ENCODE measurements at regions not wholly inside any gene's neighbourhood (a gene's known extent, or its start where the extent isn't known, plus 50 kb on each side); places are given as distances from the start of the nearest gene placed in this dataset.

DNA sequence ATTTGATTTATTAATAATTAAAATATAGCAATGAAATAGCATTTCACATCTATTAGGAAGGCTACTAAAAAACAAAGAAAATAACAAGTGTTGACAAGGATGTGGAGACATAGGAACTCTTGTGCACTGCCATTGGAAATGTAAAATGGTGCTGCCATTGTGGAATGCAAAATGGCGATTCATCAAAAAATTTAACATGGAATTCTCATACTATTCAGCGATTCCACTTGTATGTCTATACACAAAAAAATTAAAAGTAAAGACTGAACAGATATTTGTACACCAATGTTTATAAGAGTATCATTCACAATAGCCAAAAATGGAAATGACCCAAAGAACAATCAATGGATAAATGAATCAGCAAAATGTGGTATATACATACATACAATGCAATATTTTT lies 101.3 kb upstream of the S1PR1 start:
- peaks cover 31% of the 10 kb centered on the region for H3K4me1 ChIP-seq (ENCODE audit: insufficient read depth, low read length, poor library complexity, severe bottlenecking)
- no peak overlapping the region for H3K9ac ChIP-seq (ENCODE audit: low read depth, low read length, poor library complexity, severe bottlenecking)
- no peaks in the 10 kb centered on the region for H3F3A ChIP-seq (ENCODE audit: low read depth)
- H4K20me1 ChIP-seq (ENCODE audit: insufficient read depth, low read length, poor library complexity, severe bottlenecking), result no peaks in the 10 kb centered on the region
- H3K9me3 ChIP-seq (ENCODE audit: insufficient read depth, low read depth, low read length), result no peaks in the 10 kb centered on the region
- H3K4me2 ChIP-seq (ENCODE audit: low read depth, low read length, poor library complexity, severe bottlenecking), result no peak overlapping the region
- TF ChIP-seq CTCF (conservative IDR thresholded peaks at IDR 0.05; ENCODE audit: low read length) (no peak), EZH2phosphoT487 (IDR thresholded peaks at IDR 0.05; ENCODE audit: borderline replicate concordance) (no peak)
- H2AFZ ChIP-seq (ENCODE audit: low read length), result no peak overlapping the region
- H3K79me2 ChIP-seq (ENCODE audit: insufficient read depth, low read length), result no peaks in the 10 kb centered on the region
- no peaks in the 10 kb centered on the region for H3K9me2 ChIP-seq (replicated peaks; ENCODE audit: low read depth, low read length)
- H3K4me3 ChIP-seq (ENCODE audit: low read length, poor library complexity, severe bottlenecking), result no peak overlapping the region
- H3K27me3 ChIP-seq (ENCODE audit: insufficient read depth, low read length, poor library complexity, severe bottlenecking), result no peaks in the 10 kb centered on the region
- H3K36me3 ChIP-seq (ENCODE audit: insufficient read depth, low read length), result no peaks in the 10 kb centered on the region

DNA sequence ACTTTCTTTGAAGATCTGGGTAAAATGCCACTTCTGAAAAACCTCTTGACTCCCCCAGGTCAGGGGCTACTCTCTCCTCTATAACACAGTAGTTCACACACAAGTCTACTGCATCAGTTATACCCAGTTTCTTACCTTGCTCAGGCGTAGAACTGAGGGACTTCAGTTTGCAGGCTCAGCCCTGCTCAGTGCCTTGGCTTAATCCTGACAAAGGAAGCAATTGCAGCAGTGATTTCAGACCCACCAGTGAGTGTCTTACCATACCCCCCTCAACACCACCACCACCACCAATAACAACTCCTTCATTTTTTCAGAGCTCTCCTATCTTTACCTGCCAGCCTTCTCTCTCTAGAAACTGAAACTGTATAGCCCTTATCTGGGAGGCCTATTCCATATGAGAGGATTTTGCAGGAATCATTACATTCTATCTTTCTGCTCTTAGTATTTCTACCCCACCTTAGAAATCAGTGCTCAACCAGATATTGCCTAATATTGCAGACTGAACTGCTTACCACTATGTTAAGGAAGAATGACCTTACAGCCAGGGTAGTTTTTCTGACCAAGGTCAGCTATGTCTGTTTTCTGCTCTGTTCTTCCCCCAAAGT lies 105.5 kb upstream of the S1PR1 start:
- Histone ChIP-seq H3K9me2 (replicated peaks; ENCODE audit: low read depth, low read length) (no peaks in the 10 kb centered on the region), H2AFZ (ENCODE audit: low read length) (no peak overlapping the region), H3K9me3 (ENCODE audit: insufficient read depth, low read depth, low read length) (no peaks in the 10 kb centered on the region), H3K36me3 (ENCODE audit: insufficient read depth, low read length) (no peaks in the 10 kb centered on the region), H3F3A (ENCODE audit: low read depth) (peaks cover 19% of the 10 kb centered on the region), H3K4me3 (ENCODE audit: low read length, poor library complexity, severe bottlenecking) (no peak overlapping the region), H3K79me2 (ENCODE audit: insufficient read depth, low read length) (no peaks in the 10 kb centered on the region), H3K27me3 (ENCODE audit: insufficient read depth, low read length, poor library complexity, severe bottlenecking) (no peaks in the 10 kb centered on the region), H4K20me1 (ENCODE audit: insufficient read depth, low read length, poor library complexity, severe bottlenecking) (no peaks in the 10 kb centered on the region), H3K4me2 (ENCODE audit: low read depth, low read length, poor library complexity, severe bottlenecking) (no peak overlapping the region), H3K4me1 (ENCODE audit: insufficient read depth, low read length, poor library complexity, severe bottlenecking) (peaks cover 52% of the 10 kb centered on the region), H3K9ac (ENCODE audit: low read depth, low read length, poor library complexity, severe bottlenecking) (no peak overlapping the region)
- TF ChIP-seq CTCF (conservative IDR thresholded peaks at IDR 0.05; ENCODE audit: low read length) (no peak), EZH2phosphoT487 (IDR thresholded peaks at IDR 0.05; ENCODE audit: borderline replicate concordance) (no peak)

DNA sequence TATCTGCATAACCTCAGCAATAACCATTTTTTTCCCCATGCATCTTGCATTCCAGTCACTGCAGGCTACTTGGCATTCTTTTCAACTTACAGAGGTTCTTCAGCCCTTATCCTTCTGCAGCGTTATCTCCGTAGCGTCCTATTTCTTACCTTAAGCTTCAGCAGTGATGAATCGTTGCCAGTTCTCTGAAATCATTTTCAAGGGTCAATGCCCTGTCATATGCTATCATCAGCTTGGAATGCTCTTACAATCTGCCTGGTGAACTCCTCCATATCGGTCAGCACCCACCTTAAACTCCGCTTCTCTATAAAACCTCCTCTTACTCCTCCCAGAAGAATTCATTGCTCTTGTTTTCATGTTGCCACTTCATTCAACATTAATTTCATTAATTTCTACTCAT lies 105.1 kb upstream of the DPH5 start:
- Histone ChIP-seq H3K9me2 (replicated peaks; ENCODE audit: low read depth, low read length) (no peaks in the 10 kb centered on the region), H3K4me2 (ENCODE audit: low read depth, low read length, poor library complexity, severe bottlenecking) (no peak overlapping the region)
- no peak for TF ChIP-seq CTCF (conservative IDR thresholded peaks at IDR 0.05; ENCODE audit: low read length)
- no peak for TF ChIP-seq EZH2phosphoT487 (IDR thresholded peaks at IDR 0.05; ENCODE audit: borderline replicate concordance)

More for the DNA sequence above, 105.1 kb upstream of the DPH5 start:
- Histone ChIP-seq H4K20me1 (ENCODE audit: insufficient read depth, low read length, poor library complexity, severe bottlenecking) (no peaks in the 10 kb centered on the region), H3K4me3 (ENCODE audit: low read length, poor library complexity, severe bottlenecking) (no peak overlapping the region), H3K79me2 (ENCODE audit: insufficient read depth, low read length) (no peaks in the 10 kb centered on the region), H3K4me1 (ENCODE audit: insufficient read depth, low read length, poor library complexity, severe bottlenecking) (peaks cover 46% of the 10 kb centered on the region), H2AFZ (ENCODE audit: low read length) (no peak overlapping the region), H3K36me3 (ENCODE audit: insufficient read depth, low read length) (no peaks in the 10 kb centered on the region), H3K9me3 (ENCODE audit: insufficient read depth, low read depth, low read length) (no peaks in the 10 kb centered on the region), H3K27me3 (ENCODE audit: insufficient read depth, low read length, poor library complexity, severe bottlenecking) (no peaks in the 10 kb centered on the region), H3F3A (ENCODE audit: low read depth) (peaks cover 19% of the 10 kb centered on the region), H3K9ac (ENCODE audit: low read depth, low read length, poor library complexity, severe bottlenecking) (no peak overlapping the region)
